HEK293 (cell line): ENCODE measurements at regions not wholly inside any gene's neighbourhood (a gene's known extent, or its start where the extent isn't known, plus 50 kb on each side); places are given as distances from the start of the nearest gene placed in this dataset.
"Not testable (repeated sequence)": the region's sequence is repeated elsewhere in the genome, so short reads cannot be mapped to it uniquely, and the experiment has no call there.

Source experiments
- KLF9 ChIP-seq: fragments of 450-650 bp; formaldehyde crosslinking; IDR thresholded peaks from 2 replicates; pipeline ENCODE4 v1.5.1; 2016; ENCODE audit warnings: missing biosample characterization, missing genetic modification characterization, low read depth
- ZNF146 ChIP-seq: fragments of 450-650 bp; formaldehyde crosslinking; IDR thresholded peaks from 2 replicates; pipeline ENCODE4 v1.5.1; 2016; ENCODE audit warnings: missing biosample characterization, missing genetic modification characterization
- ZNF335 ChIP-seq: fragments of 450-650 bp; formaldehyde crosslinking; conservative IDR thresholded peaks from 2 replicates; pipeline ENCODE4 v1.5.1; 2016; ENCODE audit warnings: missing biosample characterization, missing genetic modification characterization
- ZNF501 ChIP-seq: fragments of 450-650 bp; formaldehyde crosslinking; IDR thresholded peaks from 2 replicates; pipeline ENCODE4 v1.5.1; 2016; ENCODE audit warnings: missing biosample characterization, missing genetic modification characterization
- ZNF768 ChIP-seq: fragments of 450-650 bp; formaldehyde crosslinking; IDR thresholded peaks from 2 replicates; pipeline ENCODE4 v1.5.1; 2018; ENCODE audit warnings: missing biosample characterization, mild to moderate bottlenecking, missing genetic modification characterization
- TF ChIP-seq, protein P1 (sequence below): fragments of 450-650 bp; formaldehyde crosslinking; conservative IDR thresholded peaks from 2 replicates; pipeline ENCODE4 v1.5.1; 2016; ENCODE audit warnings: low read depth, missing biosample characterization, missing genetic modification characterization

DNA sequence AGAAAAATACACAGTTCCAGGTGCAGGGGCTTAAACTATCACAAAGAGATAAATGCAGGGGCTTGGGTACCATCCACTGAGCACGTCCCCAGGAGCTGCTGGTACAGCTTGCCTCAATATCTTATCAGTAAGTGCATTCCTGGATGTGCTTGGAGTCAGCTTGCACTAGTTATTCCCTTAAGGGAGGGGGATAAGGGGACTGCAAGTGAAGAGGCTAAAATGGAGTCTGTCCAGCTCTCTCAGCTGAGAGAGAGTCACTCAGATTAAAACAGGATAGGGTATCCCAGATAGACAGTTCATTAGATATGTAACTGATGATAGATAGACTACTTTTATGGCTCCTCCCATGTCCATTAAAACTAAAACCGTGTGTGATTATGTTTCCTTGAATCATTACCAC lies 82.5 kb downstream of the PRR15 start:
- TF ChIP-seq, protein P1, sequence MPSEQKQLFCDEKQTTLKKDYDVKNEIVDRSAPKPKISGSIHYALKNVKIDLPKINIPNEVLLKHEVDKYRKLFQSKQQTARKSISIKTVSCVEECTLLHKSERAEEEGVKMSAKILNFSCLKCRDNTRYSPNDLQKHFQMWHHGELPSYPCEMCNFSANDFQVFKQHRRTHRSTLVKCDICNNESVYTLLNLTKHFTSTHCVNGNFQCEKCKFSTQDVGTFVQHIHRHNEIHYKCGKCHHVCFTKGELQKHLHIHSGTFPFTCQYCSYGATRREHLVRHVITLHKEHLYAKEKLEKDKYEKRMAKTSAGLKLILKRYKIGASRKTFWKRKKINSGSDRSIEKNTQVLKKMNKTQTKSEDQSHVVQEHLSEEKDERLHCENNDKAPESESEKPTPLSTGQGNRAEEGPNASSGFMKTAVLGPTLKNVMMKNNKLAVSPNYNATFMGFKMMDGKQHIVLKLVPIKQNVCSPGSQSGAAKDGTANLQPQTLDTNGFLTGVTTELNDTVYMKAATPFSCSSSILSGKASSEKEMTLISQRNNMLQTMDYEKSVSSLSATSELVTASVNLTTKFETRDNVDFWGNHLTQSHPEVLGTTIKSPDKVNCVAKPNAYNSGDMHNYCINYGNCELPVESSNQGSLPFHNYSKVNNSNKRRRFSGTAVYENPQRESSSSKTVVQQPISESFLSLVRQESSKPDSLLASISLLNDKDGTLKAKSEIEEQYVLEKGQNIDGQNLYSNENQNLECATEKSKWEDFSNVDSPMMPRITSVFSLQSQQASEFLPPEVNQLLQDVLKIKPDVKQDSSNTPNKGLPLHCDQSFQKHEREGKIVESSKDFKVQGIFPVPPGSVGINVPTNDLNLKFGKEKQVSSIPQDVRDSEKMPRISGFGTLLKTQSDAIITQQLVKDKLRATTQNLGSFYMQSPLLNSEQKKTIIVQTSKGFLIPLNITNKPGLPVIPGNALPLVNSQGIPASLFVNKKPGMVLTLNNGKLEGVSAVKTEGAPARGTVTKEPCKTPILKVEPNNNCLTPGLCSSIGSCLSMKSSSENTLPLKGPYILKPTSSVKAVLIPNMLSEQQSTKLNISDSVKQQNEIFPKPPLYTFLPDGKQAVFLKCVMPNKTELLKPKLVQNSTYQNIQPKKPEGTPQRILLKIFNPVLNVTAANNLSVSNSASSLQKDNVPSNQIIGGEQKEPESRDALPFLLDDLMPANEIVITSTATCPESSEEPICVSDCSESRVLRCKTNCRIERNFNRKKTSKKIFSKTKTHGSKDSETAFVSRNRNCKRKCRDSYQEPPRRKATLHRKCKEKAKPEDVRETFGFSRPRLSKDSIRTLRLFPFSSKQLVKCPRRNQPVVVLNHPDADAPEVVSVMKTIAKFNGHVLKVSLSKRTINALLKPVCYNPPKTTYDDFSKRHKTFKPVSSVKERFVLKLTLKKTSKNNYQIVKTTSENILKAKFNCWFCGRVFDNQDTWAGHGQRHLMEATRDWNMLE, result not testable (repeated sequence)
- TF ChIP-seq ZNF146, KLF9, ZNF335, ZNF768, ZNF501 (tag by site-specific recombination): not testable (repeated sequence)
